ENCODE measurements at regions not wholly inside any gene's neighbourhood (a gene's known extent, or its start where the extent isn't known, plus 50 kb on each side); places are given as distances from the start of the nearest gene placed in this dataset.
"Not testable (repeated sequence)": the region's sequence is repeated elsewhere in the genome, so short reads cannot be mapped to it uniquely, and the experiment has no call there.

- BruUV-seq (replicated peaks), result no TSS peak
- no peaks in the 10 kb centered on the region for H3K9me3 Mint-ChIP-seq (ENCODE audit: unreplicated experiment)
- H3K27me3 Mint-ChIP-seq (ENCODE audit: insufficient read depth, unreplicated experiment), result no peaks in the 10 kb centered on the region
- no peak for DNase-seq (ENCODE audit: unreplicated experiment)
- H3K27ac Mint-ChIP-seq (ENCODE audit: low read depth, unreplicated experiment), result no peak overlapping the region
- H3K36me3 Mint-ChIP-seq (ENCODE audit: insufficient read depth, unreplicated experiment), result no peaks in the 10 kb centered on the region
- POLR2A ChIA-PET, result interaction anchor here (0.6 kb wide), 1 partner anchor 276 kb away, joined by 3 read pairs; no protein-coding TSS in a partner anchor
- TF ChIP-seq, protein P1, sequence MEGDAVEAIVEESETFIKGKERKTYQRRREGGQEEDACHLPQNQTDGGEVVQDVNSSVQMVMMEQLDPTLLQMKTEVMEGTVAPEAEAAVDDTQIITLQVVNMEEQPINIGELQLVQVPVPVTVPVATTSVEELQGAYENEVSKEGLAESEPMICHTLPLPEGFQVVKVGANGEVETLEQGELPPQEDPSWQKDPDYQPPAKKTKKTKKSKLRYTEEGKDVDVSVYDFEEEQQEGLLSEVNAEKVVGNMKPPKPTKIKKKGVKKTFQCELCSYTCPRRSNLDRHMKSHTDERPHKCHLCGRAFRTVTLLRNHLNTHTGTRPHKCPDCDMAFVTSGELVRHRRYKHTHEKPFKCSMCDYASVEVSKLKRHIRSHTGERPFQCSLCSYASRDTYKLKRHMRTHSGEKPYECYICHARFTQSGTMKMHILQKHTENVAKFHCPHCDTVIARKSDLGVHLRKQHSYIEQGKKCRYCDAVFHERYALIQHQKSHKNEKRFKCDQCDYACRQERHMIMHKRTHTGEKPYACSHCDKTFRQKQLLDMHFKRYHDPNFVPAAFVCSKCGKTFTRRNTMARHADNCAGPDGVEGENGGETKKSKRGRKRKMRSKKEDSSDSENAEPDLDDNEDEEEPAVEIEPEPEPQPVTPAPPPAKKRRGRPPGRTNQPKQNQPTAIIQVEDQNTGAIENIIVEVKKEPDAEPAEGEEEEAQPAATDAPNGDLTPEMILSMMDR (IDR thresholded peaks at IDR 0.05; ENCODE audit: unreplicated experiment), result no peak
- H3K4me1 Mint-ChIP-seq (ENCODE audit: insufficient read depth, unreplicated experiment), result no peaks in the 10 kb centered on the region
- CTCF ChIA-PET, result no interaction called here
- H3K4me3 Mint-ChIP-seq (ENCODE audit: unreplicated experiment), result no peak overlapping the region
- intact Hi-C loops (cut with micrococcal nuclease), result loop anchor here (5.0 kb wide), 1 partner anchor 1000 kb away; no protein-coding TSS in a partner anchor
These were observed 320.5 kb downstream of the MMUT start for GRCh38 chr6:49142421-49143151.

DNA sequence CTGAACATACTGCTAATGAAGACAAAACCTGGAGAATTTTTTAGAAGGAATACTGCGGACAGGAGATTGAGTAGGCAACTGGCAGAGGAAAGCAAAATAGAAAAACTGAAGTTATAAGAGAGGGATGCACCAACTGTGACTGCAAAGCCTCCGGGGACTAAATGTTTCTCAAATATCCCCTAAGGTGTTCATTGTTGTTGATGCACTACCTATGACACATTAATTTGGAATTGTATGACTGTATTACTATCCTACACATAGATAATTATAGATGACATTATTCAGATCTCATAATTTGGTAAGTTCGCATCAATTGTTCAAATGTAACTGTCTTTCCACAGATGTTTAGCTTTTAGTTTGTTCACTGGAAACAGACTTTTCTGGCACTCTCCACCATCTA lies 341.1 kb downstream of the MMUT start:
- TF ChIP-seq, protein P1 (IDR thresholded peaks at IDR 0.05; ENCODE audit: unreplicated experiment), result no peak
- Mint-ChIP-seq H3K27me3 (ENCODE audit: insufficient read depth, unreplicated experiment) (no peaks in the 10 kb centered on the region), H3K27ac (ENCODE audit: low read depth, unreplicated experiment) (peak overlapping the region; percentile 82), H3K4me1 (ENCODE audit: insufficient read depth, unreplicated experiment) (peaks cover 9% of the 10 kb centered on the region), H3K9me3 (ENCODE audit: unreplicated experiment) (peaks cover 7% of the 10 kb centered on the region), H3K36me3 (ENCODE audit: insufficient read depth, unreplicated experiment) (peaks cover 6% of the 10 kb centered on the region), H3K4me3 (ENCODE audit: unreplicated experiment) (no peak overlapping the region)
- intact Hi-C loops (cut with micrococcal nuclease), result no loop called here
- no peak for DNase-seq (ENCODE audit: unreplicated experiment)
- no TSS peak for BruUV-seq (replicated peaks)
- ChIA-PET POLR2A (interaction anchor here (0.6 kb wide), 1 partner anchor 295 kb away, joined by 3 read pairs; no protein-coding TSS in a partner anchor), CTCF (no interaction called here)

DNA sequence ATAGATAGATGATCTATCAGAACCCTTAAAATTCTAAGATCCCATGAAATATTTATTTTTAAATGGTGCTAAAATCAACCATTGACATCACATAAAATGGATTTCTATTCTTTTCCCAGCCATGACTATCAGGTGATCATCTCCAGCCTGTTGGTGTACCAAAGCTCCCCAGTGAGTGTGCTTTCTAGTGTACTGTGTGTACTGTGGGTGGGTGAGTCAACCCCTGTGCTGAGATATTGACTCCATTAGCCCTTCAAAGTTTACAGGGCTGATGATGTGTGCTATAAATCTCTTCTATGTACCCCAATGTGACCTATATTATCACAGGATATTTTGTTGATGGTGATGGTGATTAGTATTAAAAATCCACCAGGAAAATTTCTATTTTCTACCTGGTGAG lies 344.6 kb downstream of the MMUT start:
- DNase-seq (ENCODE audit: unreplicated experiment), result no peak
- ChIA-PET CTCF (interaction anchor here (0.6 kb wide), 1 partner anchor 135 kb away, joined by 3 read pairs; no protein-coding TSS in a partner anchor), POLR2A (no interaction called here)
- TF ChIP-seq, protein P1 (IDR thresholded peaks at IDR 0.05; ENCODE audit: unreplicated experiment), result no peak
- H3K4me3 Mint-ChIP-seq (ENCODE audit: unreplicated experiment), result no peak overlapping the region
- intact Hi-C loops (cut with micrococcal nuclease), result no loop called here
- peaks cover 7% of the 10 kb centered on the region for H3K9me3 Mint-ChIP-seq (ENCODE audit: unreplicated experiment)
- H3K27me3 Mint-ChIP-seq (ENCODE audit: insufficient read depth, unreplicated experiment), result no peaks in the 10 kb centered on the region
- H3K36me3 Mint-ChIP-seq (ENCODE audit: insufficient read depth, unreplicated experiment), result no peaks in the 10 kb centered on the region
- peaks cover 9% of the 10 kb centered on the region for H3K4me1 Mint-ChIP-seq (ENCODE audit: insufficient read depth, unreplicated experiment)
- BruUV-seq (replicated peaks), result no TSS peak
- H3K27ac Mint-ChIP-seq (ENCODE audit: low read depth, unreplicated experiment), result no peak overlapping the region

DNA sequence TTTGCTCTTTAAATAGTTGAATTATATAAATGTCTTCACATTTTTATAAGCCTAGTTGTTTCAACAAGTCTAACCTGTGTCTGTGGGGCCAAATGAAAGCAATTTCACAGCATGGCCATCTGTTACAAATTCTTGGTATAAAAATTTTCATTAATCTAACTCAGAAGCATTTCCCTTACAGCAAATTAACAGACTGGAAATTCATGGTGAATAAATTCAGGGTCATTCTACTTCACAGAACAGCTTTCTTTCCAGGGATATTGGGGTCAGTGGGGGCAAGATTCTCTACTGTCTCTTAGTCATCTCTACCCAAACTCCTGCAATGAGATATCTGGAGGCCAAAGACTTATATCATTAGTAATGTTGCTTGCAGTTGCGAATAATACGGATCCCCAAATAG lies 352.1 kb downstream of the MMUT start:
- Mint-ChIP-seq H3K4me1 (ENCODE audit: insufficient read depth, unreplicated experiment) (no peaks in the 10 kb centered on the region), H3K36me3 (ENCODE audit: insufficient read depth, unreplicated experiment) (no peaks in the 10 kb centered on the region), H3K4me3 (ENCODE audit: unreplicated experiment) (no peak overlapping the region), H3K9me3 (ENCODE audit: unreplicated experiment) (no peaks in the 10 kb centered on the region), H3K27me3 (ENCODE audit: insufficient read depth, unreplicated experiment) (no peaks in the 10 kb centered on the region), H3K27ac (ENCODE audit: low read depth, unreplicated experiment) (no peak overlapping the region)
- ChIA-PET CTCF (no interaction called here), POLR2A (no interaction called here)
- DNase-seq (ENCODE audit: unreplicated experiment), result no peak
- BruUV-seq (replicated peaks), result no TSS peak
- intact Hi-C loops (cut with micrococcal nuclease), result no loop called here
- TF ChIP-seq, protein P1 (IDR thresholded peaks at IDR 0.05; ENCODE audit: unreplicated experiment), result no peak

GRCh38 chr6:49097664-49098063 lies 365.4 kb downstream of the MMUT start:
- POLR2A ChIA-PET; H3K27me3 Mint-ChIP-seq (ENCODE audit: insufficient read depth, unreplicated experiment); DNase-seq (ENCODE audit: unreplicated experiment); H3K9me3 Mint-ChIP-seq (ENCODE audit: unreplicated experiment); H3K4me1 Mint-ChIP-seq (ENCODE audit: insufficient read depth, unreplicated experiment); BruUV-seq (replicated peaks); H3K4me3 Mint-ChIP-seq (ENCODE audit: unreplicated experiment); intact Hi-C loops (cut with micrococcal nuclease); H3K36me3 Mint-ChIP-seq (ENCODE audit: insufficient read depth, unreplicated experiment); H3K27ac Mint-ChIP-seq (ENCODE audit: low read depth, unreplicated experiment); CTCF ChIA-PET: not testable (repeated sequence)

All from MCF 10A (cell line).